HepG2 (cell line): ENCODE measurements at regions not wholly inside any gene's neighbourhood (a gene's known extent, or its start where the extent isn't known, plus 50 kb on each side); places are given as distances from the start of the nearest gene placed in this dataset.

Experiments used
- ATAC-seq: fragments of 200-7000 bp; cut with Tn5 transposase; 3 replicates; pipeline ENCODE4 v1.9.1; 2020; ENCODE audit warnings: mild to moderate bottlenecking, moderate library complexity
- BruUV-seq: library from RNA; stranded (reverse); fragments of 400-500 nt; replicated peaks from 2 replicates; lab custom pipeline; 2021; lab: Mats Ljungman, UMichigan
- CTCF ChIA-PET: fragments of 300-600 bp; formaldehyde crosslinking; extraction: SDS; loops from one replicate; lab custom pipeline; 2021; ENCODE audit warnings: low total read pairs, inconsistent platforms, low intra/inter-chr PET ratio; lab: Yijun Ruan, JAX
- POLR2A ChIA-PET: fragments of 350-600 bp; sonication (Branson Sonifier 250); formaldehyde crosslinking; loops from one replicate; lab custom pipeline; 2020; ENCODE audit warnings: antibody characterized with exemption, inconsistent platforms; lab: Yijun Ruan, JAX
- DNase-seq: peaks from one replicate; pipeline ENCODE4 v3.0.0-alpha.2; 2015; ENCODE audit warnings: low spot score
- FAIRE-seq: peaks from 3 replicates; lab custom pipeline; 2011; peaks lifted over from hg19 to GRCh38; lab: Jason Lieb, UNC
- H2AFZ ChIP-seq: one replicate; pipeline ENCODE4 v1.6.1; 2011; ENCODE audit warnings: low read length, inconsistent platforms
- H3K27ac ChIP-seq: fragments of 300-600 bp; 3 replicates; pipeline ENCODE4 v1.8.0; 2011; ENCODE audit warnings: mixed run types, mild to moderate bottlenecking, mixed read lengths, low read length, inconsistent platforms; ENCODE audit not compliant: insufficient read depth; ENCODE audit errors: extremely low read length
- H3K27me3 ChIP-seq, 2 experiments: fragments of 200-600 bp in 1 of 2; 2 replicates in 1 of 2; 3 replicates in 1 of 2; pipeline versions ENCODE4 v1.6.0 to v1.8.0; 2011; ENCODE audit warnings: low read length in 2 of 2, mild to moderate bottlenecking in 2 of 2, moderate library complexity in 2 of 2, inconsistent platforms in 1 of 2; ENCODE audit not compliant: insufficient read depth in 2 of 2, control insufficient read depth in 1 of 2
- H3K36me3 ChIP-seq, 2 experiments: fragments of 200-600 bp in 1 of 2; replicated peaks in 1 of 2; 2 replicates in 1 of 2; 3 replicates in 1 of 2; pipeline versions ENCODE4 v1.5.1 to v1.8.0; 2011; ENCODE audit warnings: low read length in 2 of 2, inconsistent platforms in 1 of 2; ENCODE audit not compliant: insufficient read depth in 2 of 2, control insufficient read depth in 1 of 2
- H3K4me1 ChIP-seq: 2 replicates; pipeline ENCODE4 v1.5.1; 2012; ENCODE audit warnings: low read length, inconsistent platforms; ENCODE audit not compliant: insufficient read depth
- H3K4me2 ChIP-seq: 2 replicates; pipeline ENCODE4 v1.6.0; 2011; ENCODE audit warnings: low read depth, low read length, inconsistent platforms
- H3K4me3 ChIP-seq, 3 experiments: fragments of 200-600 bp in 1 of 3; sonication (generic), shearing (Covaris generic) in 1 of 3; replicated peaks in 1 of 3; 2 replicates each; pipeline ENCODE4 v1.5.1; 2011 to 2016; ENCODE audit warnings: low read length in 3 of 3, inconsistent platforms in 2 of 3, low read depth in 2 of 3, mild to moderate bottlenecking in 2 of 3, control low read depth in 1 of 3, mixed read lengths in 1 of 3; ENCODE audit not compliant: insufficient read depth in 1 of 3
- H3K79me2 ChIP-seq: one replicate; pipeline ENCODE4 v1.6.1; 2011; ENCODE audit warnings: low read length, inconsistent platforms; ENCODE audit not compliant: insufficient read depth
- H3K9ac ChIP-seq: 2 replicates; pipeline ENCODE4 v1.6.0; 2011; ENCODE audit warnings: mild to moderate bottlenecking, low read depth, low read length, inconsistent platforms; ENCODE audit not compliant: insufficient read depth
- H3K9me3 ChIP-seq: 2 replicates; pipeline ENCODE4 v1.5.1; 2012; ENCODE audit warnings: mild to moderate bottlenecking, low read length
- H4K20me1 ChIP-seq: 2 replicates; pipeline ENCODE4 v1.6.0; 2011; ENCODE audit warnings: inconsistent platforms, mild to moderate bottlenecking, low read length, moderate library complexity; ENCODE audit not compliant: insufficient read depth
- ARHGAP35 ChIP-seq: sonication (generic); formaldehyde crosslinking; IDR thresholded peaks from 2 replicates; pipeline ENCODE4 v1.9.0; 2022; ENCODE audit warnings: mild to moderate bottlenecking, inconsistent platforms, moderate library complexity, missing genetic modification reagents, borderline replicate concordance
- CSRNP2 ChIP-seq: sonication (generic); formaldehyde crosslinking; conservative IDR thresholded peaks from 2 replicates; pipeline ENCODE4 v1.8.0; 2022; ENCODE audit warnings: low read depth, missing genetic modification reagents
- EP300 ChIP-seq, 3 experiments: sonication (generic) in 1 of 3; formaldehyde crosslinking in 1 of 3; IDR thresholded peaks; 2 replicates each; pipeline versions ENCODE4 v1.5.1 to v1.6.1; 2011 to 2020; ENCODE audit warnings: low read depth in 2 of 3, low read length in 2 of 3, borderline replicate concordance in 1 of 3, improper control_type of control experiment in 1 of 3, mild to moderate bottlenecking in 1 of 3, missing genetic modification reagents in 1 of 3, moderate library complexity in 1 of 3
- ERF ChIP-seq: IDR thresholded peaks from 2 replicates; pipeline ENCODE4 v1.6.1; 2018; ENCODE audit warnings: missing biosample characterization, missing genetic modification reagents
- HOXD1 ChIP-seq: sonication (generic); formaldehyde crosslinking; IDR thresholded peaks from 2 replicates; pipeline ENCODE4 v1.5.0; 2020; ENCODE audit warnings: missing genetic modification reagents
- TBX2 ChIP-seq: sonication (generic); formaldehyde crosslinking; IDR thresholded peaks from 2 replicates; pipeline ENCODE4 v1.5.0; 2020; ENCODE audit warnings: missing genetic modification reagents, mild to moderate bottlenecking, borderline replicate concordance
- UBTF ChIP-seq: sonication (generic); formaldehyde crosslinking; IDR thresholded peaks from 2 replicates; pipeline ENCODE4 v1.4.0; 2020; ENCODE audit warnings: mild to moderate bottlenecking, missing genetic modification reagents
- ZBTB7A ChIP-seq: sonication (generic); formaldehyde crosslinking; IDR thresholded peaks from 2 replicates; pipeline ENCODE4 v1.8.0; 2022; ENCODE audit warnings: mild to moderate bottlenecking, missing genetic modification reagents
- ZNF383 ChIP-seq: sonication (generic); formaldehyde crosslinking; IDR thresholded peaks from 2 replicates; pipeline ENCODE4 v1.4.0; 2020; ENCODE audit warnings: missing genetic modification reagents, mild to moderate bottlenecking, borderline replicate concordance
- ZNF510 ChIP-seq: sonication (generic); formaldehyde crosslinking; IDR thresholded peaks from 2 replicates; pipeline ENCODE4 v1.4.0; 2020; ENCODE audit warnings: low read depth, mild to moderate bottlenecking, missing genetic modification reagents
- WGBS: methylation state at CpG from one replicate; pipeline ENCODE4 v1.1.6; 2017; ENCODE audit warnings: low lambda C conversion rate; 5-methylcytosine and 5-hydroxymethylcytosine counted together
- in situ Hi-C: cut with HindIII; loops from 2 replicates; pipeline ENCODE4 v1.10.0; 2017; ENCODE audit warnings: low pct_unique_long_range_greater_than_20kb; ENCODE audit not compliant: extremely low pct_ligation_motif_present
- intact Hi-C: fragments of 100-400 bp; cut with micrococcal nuclease; formaldehyde crosslinking; loops from one replicate; pipeline ENCODE4 v1.10.0; 2022; ENCODE audit not compliant: unreplicated experiment
- TF ChIP-seq, protein P1 (sequence below): sonication (generic); formaldehyde crosslinking; IDR thresholded peaks from 2 replicates; pipeline ENCODE4 v1.5.1; 2020; ENCODE audit warnings: mild to moderate bottlenecking, missing genetic modification reagents, moderate library complexity

- Histone ChIP-seq H3K27me3 (no peaks in the 10 kb centered on the region), H3K36me3 (no peaks in the 10 kb centered on the region), H4K20me1 (no peaks in the 10 kb centered on the region), H3K27ac (no peak overlapping the region), H3K4me3 (no peak overlapping the region), H3K4me1 (no peaks in the 10 kb centered on the region), H3K79me2 (no peaks in the 10 kb centered on the region), H3K4me2 (no peak overlapping the region), H3K9ac (no peak overlapping the region), H2AFZ (no peak overlapping the region), H3K9me3 (peaks cover 15% of the 10 kb centered on the region)
- ChIA-PET POLR2A (no interaction called here), CTCF (no interaction called here)
- ATAC-seq (no peak), FAIRE-seq (no peak), DNase-seq (no peak)
- no TSS peak for BruUV-seq
- TF ChIP-seq CSRNP2 (no peak), ZNF510 (CRISPR knock-in tag) (no peak), ZBTB7A (CRISPR knock-in tag) (no peak), ARHGAP35 (CRISPR knock-in tag) (no peak), EP300 (IDR thresholded peaks at IDR 0.05; ENCODE audit: low read depth in 2 of 2, low read length in 2 of 2) (no peak), EP300 (CRISPR knock-in tag; IDR thresholded peaks at IDR 0.05; ENCODE audit: borderline replicate concordance) (no peak), HOXD1 (CRISPR knock-in tag) (no peak), ERF (CRISPR knock-in tag) (no peak), TBX2 (CRISPR knock-in tag) (no peak), UBTF (CRISPR knock-in tag) (no peak), ZNF383 (CRISPR knock-in tag) (no peak)
- TF ChIP-seq, protein P1, sequence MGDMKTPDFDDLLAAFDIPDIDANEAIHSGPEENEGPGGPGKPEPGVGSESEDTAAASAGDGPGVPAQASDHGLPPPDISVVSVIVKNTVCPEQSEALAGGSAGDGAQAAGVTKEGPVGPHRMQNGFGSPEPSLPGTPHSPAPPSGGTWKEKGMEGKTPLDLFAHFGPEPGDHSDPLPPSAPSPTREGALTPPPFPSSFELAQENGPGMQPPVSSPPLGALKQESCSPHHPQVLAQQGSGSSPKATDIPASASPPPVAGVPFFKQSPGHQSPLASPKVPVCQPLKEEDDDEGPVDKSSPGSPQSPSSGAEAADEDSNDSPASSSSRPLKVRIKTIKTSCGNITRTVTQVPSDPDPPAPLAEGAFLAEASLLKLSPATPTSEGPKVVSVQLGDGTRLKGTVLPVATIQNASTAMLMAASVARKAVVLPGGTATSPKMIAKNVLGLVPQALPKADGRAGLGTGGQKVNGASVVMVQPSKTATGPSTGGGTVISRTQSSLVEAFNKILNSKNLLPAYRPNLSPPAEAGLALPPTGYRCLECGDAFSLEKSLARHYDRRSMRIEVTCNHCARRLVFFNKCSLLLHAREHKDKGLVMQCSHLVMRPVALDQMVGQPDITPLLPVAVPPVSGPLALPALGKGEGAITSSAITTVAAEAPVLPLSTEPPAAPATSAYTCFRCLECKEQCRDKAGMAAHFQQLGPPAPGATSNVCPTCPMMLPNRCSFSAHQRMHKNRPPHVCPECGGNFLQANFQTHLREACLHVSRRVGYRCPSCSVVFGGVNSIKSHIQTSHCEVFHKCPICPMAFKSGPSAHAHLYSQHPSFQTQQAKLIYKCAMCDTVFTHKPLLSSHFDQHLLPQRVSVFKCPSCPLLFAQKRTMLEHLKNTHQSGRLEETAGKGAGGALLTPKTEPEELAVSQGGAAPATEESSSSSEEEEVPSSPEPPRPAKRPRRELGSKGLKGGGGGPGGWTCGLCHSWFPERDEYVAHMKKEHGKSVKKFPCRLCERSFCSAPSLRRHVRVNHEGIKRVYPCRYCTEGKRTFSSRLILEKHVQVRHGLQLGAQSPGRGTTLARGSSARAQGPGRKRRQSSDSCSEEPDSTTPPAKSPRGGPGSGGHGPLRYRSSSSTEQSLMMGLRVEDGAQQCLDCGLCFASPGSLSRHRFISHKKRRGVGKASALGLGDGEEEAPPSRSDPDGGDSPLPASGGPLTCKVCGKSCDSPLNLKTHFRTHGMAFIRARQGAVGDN, result no peak
- intact Hi-C loops, result no loop called here
- in situ Hi-C loops, result loop anchor here (25.0 kb wide), 1 partner anchor 567 kb away; no protein-coding TSS in a partner anchor
- WGBS, result 85% methylated on average over 1 of the region's 1 CpG
These were observed 314.0 kb downstream of the NDFIP2 start for GRCh38 chr13:79794931-79795330.
